OCI-LY3 (cell line): ENCODE measurements at regions not wholly inside any gene's neighbourhood (a gene's known extent, or its start where the extent isn't known, plus 50 kb on each side); places are given as distances from the start of the nearest gene placed in this dataset.
"Not testable (repeated sequence)": the region's sequence is repeated elsewhere in the genome, so short reads cannot be mapped to it uniquely, and the experiment has no call there.

Experiments used
- H2AFZ ChIP-seq: fragments of 200-600, 300-600 bp; shearing (Covaris generic); 2 replicates; pipeline ENCODE4 v1.6.0; 2014; ENCODE audit warnings: antibody characterized with exemption, low read depth, low read length
- H3K27ac ChIP-seq: fragments of 200-600, 300-600 bp; sonication (generic); 2 replicates; pipeline ENCODE4 v1.5.1; 2014; ENCODE audit warnings: mild to moderate bottlenecking, low read length, moderate library complexity, mixed read lengths
- H3K27me3 ChIP-seq: fragments of 200-600, 300-600 bp; sonication (generic); 2 replicates; pipeline ENCODE4 v1.6.1; 2014; ENCODE audit warnings: low read depth, low read length, mixed read lengths
- H3K36me3 ChIP-seq: fragments of 200-600, 300-600 bp; sonication (generic); replicated peaks from 2 replicates; pipeline ENCODE3; 2014; ENCODE audit warnings: low read depth, low read length, mixed read lengths
- H3K4me1 ChIP-seq: fragments of 300-600, 200-600 bp; sonication (generic); 2 replicates; pipeline ENCODE4 v1.6.1; 2014; ENCODE audit warnings: low read length, mixed read lengths
- H3K4me2 ChIP-seq: fragments of 200-600, 300-600 bp; sonication (generic); 2 replicates; pipeline ENCODE4 v1.6.1; 2014; ENCODE audit warnings: low read length, mixed read lengths
- H3K4me3 ChIP-seq: fragments of 300-600, 200-600 bp; sonication (generic); 2 replicates; pipeline ENCODE4 v1.5.1; 2014; ENCODE audit warnings: antibody characterized with exemption, mild to moderate bottlenecking, low read length, moderate library complexity
- H3K79me2 ChIP-seq: fragments of 300-600, 200-600 bp; shearing (Covaris generic); 2 replicates; pipeline ENCODE4 v1.6.1; 2014; ENCODE audit warnings: mild to moderate bottlenecking, low read length, mixed read lengths
- H3K9ac ChIP-seq: fragments of 300-600, 200-600 bp; shearing (Covaris generic); 2 replicates; pipeline ENCODE4 v1.6.0; 2014; ENCODE audit warnings: mild to moderate bottlenecking, low read length, moderate library complexity
- H3K9me3 ChIP-seq: fragments of 200-600, 300-600 bp; shearing (Covaris generic); 2 replicates; pipeline ENCODE4 v1.6.1; 2014; ENCODE audit warnings: low read length, mixed read lengths; ENCODE audit not compliant: insufficient read depth
- H4K20me1 ChIP-seq: fragments of 200-600, 300-600 bp; sonication (generic); 2 replicates; pipeline ENCODE4 v1.6.1; 2016; ENCODE audit warnings: low read length, mixed read lengths; ENCODE audit not compliant: insufficient read depth
- EZH2phosphoT487 ChIP-seq: fragments of 200-600 bp; shearing (Covaris generic); IDR thresholded peaks from 2 replicates; pipeline ENCODE4 v1.6.1; 2018; ENCODE audit warnings: antibody characterized with exemption, mixed run types, low read depth
- TF ChIP-seq, protein P1 (sequence below): fragments of 200-600, 300-600 bp; sonication (generic); IDR thresholded peaks from 2 replicates; pipeline ENCODE4 v1.5.1; 2014; ENCODE audit warnings: antibody characterized with exemption, low read length, low read depth

- Histone ChIP-seq H3K4me3 (no peak overlapping the region), H3K4me2 (no peak overlapping the region), H3K9ac (no peak overlapping the region), H3K27me3 (peaks cover 11% of the 10 kb centered on the region; the same call in 1 of the 2 replicates), H3K4me1 (no peaks in the 10 kb centered on the region), H2AFZ (no peak overlapping the region), H3K9me3 (no peaks in the 10 kb centered on the region), H4K20me1 (no peaks in the 10 kb centered on the region), H3K79me2 (no peaks in the 10 kb centered on the region), H3K36me3 (no peaks in the 10 kb centered on the region), H3K27ac (no peak overlapping the region)
- TF ChIP-seq, protein P1, sequence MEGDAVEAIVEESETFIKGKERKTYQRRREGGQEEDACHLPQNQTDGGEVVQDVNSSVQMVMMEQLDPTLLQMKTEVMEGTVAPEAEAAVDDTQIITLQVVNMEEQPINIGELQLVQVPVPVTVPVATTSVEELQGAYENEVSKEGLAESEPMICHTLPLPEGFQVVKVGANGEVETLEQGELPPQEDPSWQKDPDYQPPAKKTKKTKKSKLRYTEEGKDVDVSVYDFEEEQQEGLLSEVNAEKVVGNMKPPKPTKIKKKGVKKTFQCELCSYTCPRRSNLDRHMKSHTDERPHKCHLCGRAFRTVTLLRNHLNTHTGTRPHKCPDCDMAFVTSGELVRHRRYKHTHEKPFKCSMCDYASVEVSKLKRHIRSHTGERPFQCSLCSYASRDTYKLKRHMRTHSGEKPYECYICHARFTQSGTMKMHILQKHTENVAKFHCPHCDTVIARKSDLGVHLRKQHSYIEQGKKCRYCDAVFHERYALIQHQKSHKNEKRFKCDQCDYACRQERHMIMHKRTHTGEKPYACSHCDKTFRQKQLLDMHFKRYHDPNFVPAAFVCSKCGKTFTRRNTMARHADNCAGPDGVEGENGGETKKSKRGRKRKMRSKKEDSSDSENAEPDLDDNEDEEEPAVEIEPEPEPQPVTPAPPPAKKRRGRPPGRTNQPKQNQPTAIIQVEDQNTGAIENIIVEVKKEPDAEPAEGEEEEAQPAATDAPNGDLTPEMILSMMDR: no peak
- TF ChIP-seq EZH2phosphoT487: no peak
Measured at GRCh38 chr9:109641372-109641659, 138.7 kb upstream of the PALM2AKAP2 start.

DNA sequence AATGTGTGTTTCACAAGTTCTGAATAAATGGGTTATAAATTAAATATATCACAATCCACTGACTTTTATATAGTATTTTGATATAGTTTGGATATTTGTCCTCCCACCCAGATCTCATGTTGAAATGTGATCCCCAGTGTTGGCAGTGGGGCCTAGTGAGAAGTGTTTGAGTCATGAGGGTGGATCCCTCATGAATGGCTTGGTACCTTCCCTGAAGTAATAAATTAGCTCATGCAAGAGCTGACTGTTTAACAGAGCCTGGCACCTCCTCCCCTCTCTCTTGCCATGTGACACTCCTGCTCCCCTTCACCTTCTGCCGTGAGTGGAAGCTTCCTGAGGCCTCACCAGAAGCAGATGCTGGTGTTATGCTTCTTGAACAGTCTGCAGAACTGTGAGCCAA, 127.9 kb upstream of the PALM2AKAP2 start:
- no peaks in the 10 kb centered on the region for H3K36me3 ChIP-seq
- TF ChIP-seq, protein P1: no peak
- no peak for TF ChIP-seq EZH2phosphoT487
- H3K4me2 ChIP-seq: no peak overlapping the region
- H3K4me1 ChIP-seq: peaks cover 4% of the 10 kb centered on the region; the same call in 1 of the 2 replicates
- no peak overlapping the region for H3K9ac ChIP-seq
- no peak overlapping the region for H2AFZ ChIP-seq
- H3K27ac ChIP-seq: no peak overlapping the region
- H3K79me2 ChIP-seq: no peaks in the 10 kb centered on the region
- H3K27me3 ChIP-seq: peaks cover 5% of the 10 kb centered on the region
- no peak overlapping the region for H3K4me3 ChIP-seq
- no peaks in the 10 kb centered on the region for H4K20me1 ChIP-seq
- H3K9me3 ChIP-seq: no peaks in the 10 kb centered on the region

DNA sequence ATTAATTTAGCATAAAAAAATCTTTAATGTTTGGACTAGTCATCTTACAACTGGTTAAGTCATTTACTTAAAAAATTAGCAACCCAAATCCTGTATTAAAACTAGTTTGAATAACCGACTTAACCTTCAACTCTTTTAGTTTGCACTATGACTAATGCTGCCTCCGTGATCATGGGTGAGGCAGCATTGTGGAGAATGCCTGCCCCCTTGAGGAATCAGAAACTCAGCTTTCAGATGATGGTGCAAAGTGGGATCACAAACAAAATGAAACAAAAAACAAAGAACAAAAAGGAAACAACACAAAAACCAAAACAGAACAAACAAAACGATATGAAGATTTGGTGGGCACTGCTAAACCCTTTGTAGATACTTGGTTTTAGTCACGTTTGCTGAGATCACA, 127.0 kb upstream of the PALM2AKAP2 start:
- no peaks in the 10 kb centered on the region for H3K9me3 ChIP-seq
- peaks cover 4% of the 10 kb centered on the region; the same call in 1 of the 2 replicates for H3K4me1 ChIP-seq
- TF ChIP-seq, protein P1: peak; percentile 53
- TF ChIP-seq EZH2phosphoT487: no peak
- no peak overlapping the region for H3K9ac ChIP-seq
- no peak overlapping the region for H3K27ac ChIP-seq
- no peak overlapping the region for H2AFZ ChIP-seq
- peak overlapping the region; percentile 9; the same call in 1 of the 2 replicates for H3K4me3 ChIP-seq
- peak overlapping the region; percentile 28 for H3K4me2 ChIP-seq
- no peaks in the 10 kb centered on the region for H4K20me1 ChIP-seq
- peaks cover 7% of the 10 kb centered on the region for H3K27me3 ChIP-seq
- H3K79me2 ChIP-seq: no peaks in the 10 kb centered on the region
- H3K36me3 ChIP-seq: no peaks in the 10 kb centered on the region

DNA sequence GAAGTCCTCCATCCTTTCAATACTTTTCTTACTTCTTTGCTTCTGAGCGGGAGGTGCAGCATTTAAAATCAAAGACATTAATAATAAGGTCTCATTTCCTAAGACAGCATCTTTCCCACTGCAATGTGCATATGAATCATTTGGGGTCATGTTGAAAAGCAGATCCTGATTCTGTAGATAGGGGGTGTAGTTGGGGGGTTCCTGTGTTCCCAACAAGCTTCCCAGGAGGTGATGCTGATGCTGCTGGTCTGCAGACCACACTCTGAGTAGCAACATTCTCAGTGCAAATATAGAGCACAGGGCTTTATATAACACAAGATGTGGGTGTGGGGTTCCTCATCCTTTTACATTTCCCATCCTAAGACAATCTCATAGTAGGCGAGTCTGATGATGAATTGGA, 126.5 kb upstream of the PALM2AKAP2 start:
- Histone ChIP-seq H3K4me3 (no peak overlapping the region), H3K4me1 (peaks cover 4% of the 10 kb centered on the region; the same call in 1 of the 2 replicates), H3K36me3 (no peaks in the 10 kb centered on the region), H3K27ac (no peak overlapping the region), H3K4me2 (peak overlapping the region; percentile 28), H3K9me3 (no peaks in the 10 kb centered on the region), H3K27me3 (peaks cover 7% of the 10 kb centered on the region), H2AFZ (no peak overlapping the region), H4K20me1 (no peaks in the 10 kb centered on the region), H3K79me2 (no peaks in the 10 kb centered on the region), H3K9ac (no peak overlapping the region)
- TF ChIP-seq EZH2phosphoT487: no peak
- TF ChIP-seq, protein P1: no peak

DNA sequence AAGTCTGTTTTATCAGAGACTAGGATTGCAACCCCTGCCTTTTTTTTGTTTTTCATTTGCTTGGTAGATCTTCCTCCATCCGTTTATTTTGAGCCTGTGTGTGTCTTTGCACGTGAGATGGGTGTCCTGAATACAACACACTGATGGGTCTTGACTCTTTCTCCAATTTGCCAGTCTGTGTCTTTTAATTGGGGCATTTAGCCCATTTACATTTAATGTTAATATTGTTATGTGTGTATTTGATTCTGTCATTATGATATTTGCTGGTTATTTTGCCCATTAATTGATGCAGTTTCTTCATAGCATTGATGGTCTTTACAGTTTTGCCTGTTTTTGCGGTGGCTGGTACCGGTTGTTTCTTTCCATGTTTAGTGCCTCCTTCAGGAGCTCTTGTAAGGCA, 116.0 kb upstream of the PALM2AKAP2 start:
- H3K9me3 ChIP-seq, H3K27ac ChIP-seq, H3K79me2 ChIP-seq, H3K4me1 ChIP-seq, H3K4me3 ChIP-seq, H4K20me1 ChIP-seq, H3K36me3 ChIP-seq, H3K27me3 ChIP-seq, H2AFZ ChIP-seq, H3K9ac ChIP-seq, H3K4me2 ChIP-seq: not testable (repeated sequence)

- H4K20me1 ChIP-seq, H3K27me3 ChIP-seq, H3K4me2 ChIP-seq, H3K4me1 ChIP-seq, H3K79me2 ChIP-seq, H3K36me3 ChIP-seq, H3K4me3 ChIP-seq, H2AFZ ChIP-seq, H3K9ac ChIP-seq, H3K27ac ChIP-seq, H3K9me3 ChIP-seq: not testable (repeated sequence)
Measured at GRCh38 chr9:109665736-109666135, 114.3 kb upstream of the PALM2AKAP2 start.
